D721Med (cell line): ENCODE measurements at regions not wholly inside any gene's neighbourhood (a gene's known extent, or its start where the extent isn't known, plus 50 kb on each side); places are given as distances from the start of the nearest gene placed in this dataset.
"Not testable (repeated sequence)": the region's sequence is repeated elsewhere in the genome, so short reads cannot be mapped to it uniquely, and the experiment has no call there.

Source experiments
- DNase-seq: peaks from one replicate; pipeline ENCODE4 v3.0.0; 2011; ENCODE audit warnings: low spot score; ENCODE audit not compliant: insufficient read length
- FAIRE-seq: peaks from 2 replicates; lab custom pipeline; 2011; peaks lifted over from hg19 to GRCh38; lab: Jason Lieb, UNC
- TF ChIP-seq, protein P1 (sequence below): IDR thresholded peaks from 2 replicates; pipeline ENCODE4 v1.5.1; 2012; ENCODE audit warnings: mild to moderate bottlenecking, control low read depth; ENCODE audit not compliant: insufficient read depth; ENCODE audit errors: missing control alignments

DNA sequence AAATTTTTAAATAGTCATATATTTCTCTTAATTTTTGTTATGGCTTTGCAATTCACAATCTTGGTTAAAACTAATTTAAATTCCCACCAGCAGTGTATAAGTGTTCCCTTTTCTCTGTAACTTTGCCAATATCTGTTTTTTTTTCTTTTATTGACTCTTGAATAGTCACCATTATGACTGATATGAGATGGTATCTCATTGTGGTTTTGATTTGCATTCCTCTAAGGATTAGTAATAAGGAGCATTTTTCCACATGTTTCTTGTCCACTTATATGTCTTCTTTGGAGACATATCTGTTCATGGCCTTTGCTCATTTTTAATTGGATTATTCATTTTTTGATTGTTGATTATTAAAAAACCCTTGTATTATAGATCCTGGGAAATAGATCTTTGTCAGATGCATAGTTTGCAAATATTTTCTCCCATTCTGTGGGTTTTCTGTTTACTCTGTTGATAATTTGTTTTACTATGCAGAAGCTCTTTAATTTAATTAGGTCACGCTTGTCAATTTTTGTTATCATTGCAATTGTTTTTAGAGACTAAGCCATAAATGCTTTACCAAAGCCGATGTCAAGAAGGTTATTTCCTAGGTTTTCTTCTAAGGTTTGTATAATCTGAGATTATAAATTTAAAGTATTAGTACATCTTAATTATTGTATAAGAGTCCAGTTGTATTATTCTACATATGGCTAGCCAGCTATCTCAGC, 610.9 kb downstream of the CHSY3 start:
- FAIRE-seq (no peak), DNase-seq (no peak)
- TF ChIP-seq, protein P1, sequence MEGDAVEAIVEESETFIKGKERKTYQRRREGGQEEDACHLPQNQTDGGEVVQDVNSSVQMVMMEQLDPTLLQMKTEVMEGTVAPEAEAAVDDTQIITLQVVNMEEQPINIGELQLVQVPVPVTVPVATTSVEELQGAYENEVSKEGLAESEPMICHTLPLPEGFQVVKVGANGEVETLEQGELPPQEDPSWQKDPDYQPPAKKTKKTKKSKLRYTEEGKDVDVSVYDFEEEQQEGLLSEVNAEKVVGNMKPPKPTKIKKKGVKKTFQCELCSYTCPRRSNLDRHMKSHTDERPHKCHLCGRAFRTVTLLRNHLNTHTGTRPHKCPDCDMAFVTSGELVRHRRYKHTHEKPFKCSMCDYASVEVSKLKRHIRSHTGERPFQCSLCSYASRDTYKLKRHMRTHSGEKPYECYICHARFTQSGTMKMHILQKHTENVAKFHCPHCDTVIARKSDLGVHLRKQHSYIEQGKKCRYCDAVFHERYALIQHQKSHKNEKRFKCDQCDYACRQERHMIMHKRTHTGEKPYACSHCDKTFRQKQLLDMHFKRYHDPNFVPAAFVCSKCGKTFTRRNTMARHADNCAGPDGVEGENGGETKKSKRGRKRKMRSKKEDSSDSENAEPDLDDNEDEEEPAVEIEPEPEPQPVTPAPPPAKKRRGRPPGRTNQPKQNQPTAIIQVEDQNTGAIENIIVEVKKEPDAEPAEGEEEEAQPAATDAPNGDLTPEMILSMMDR = no peak

DNA sequence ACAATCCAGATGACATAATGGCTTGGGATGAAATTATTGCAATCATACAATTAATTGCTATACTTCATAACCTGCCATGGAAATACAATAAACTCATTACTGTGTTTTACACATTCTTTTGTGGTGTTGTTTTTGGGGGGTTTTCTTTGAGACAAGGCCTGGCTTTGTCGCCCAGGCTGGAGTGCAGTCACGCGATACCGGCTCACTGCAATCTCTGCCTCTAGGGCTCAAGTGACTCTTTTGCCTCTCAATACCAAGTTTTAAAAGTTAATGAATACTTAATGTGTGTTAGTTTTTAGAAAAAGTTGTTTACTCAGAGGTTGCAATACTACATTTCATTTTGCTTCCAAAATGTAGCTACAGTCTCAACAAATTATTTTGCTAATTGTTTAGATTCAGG, 598.4 kb downstream of the CHSY3 start:
- FAIRE-seq = no peak
- TF ChIP-seq, protein P1 = no peak

DNA sequence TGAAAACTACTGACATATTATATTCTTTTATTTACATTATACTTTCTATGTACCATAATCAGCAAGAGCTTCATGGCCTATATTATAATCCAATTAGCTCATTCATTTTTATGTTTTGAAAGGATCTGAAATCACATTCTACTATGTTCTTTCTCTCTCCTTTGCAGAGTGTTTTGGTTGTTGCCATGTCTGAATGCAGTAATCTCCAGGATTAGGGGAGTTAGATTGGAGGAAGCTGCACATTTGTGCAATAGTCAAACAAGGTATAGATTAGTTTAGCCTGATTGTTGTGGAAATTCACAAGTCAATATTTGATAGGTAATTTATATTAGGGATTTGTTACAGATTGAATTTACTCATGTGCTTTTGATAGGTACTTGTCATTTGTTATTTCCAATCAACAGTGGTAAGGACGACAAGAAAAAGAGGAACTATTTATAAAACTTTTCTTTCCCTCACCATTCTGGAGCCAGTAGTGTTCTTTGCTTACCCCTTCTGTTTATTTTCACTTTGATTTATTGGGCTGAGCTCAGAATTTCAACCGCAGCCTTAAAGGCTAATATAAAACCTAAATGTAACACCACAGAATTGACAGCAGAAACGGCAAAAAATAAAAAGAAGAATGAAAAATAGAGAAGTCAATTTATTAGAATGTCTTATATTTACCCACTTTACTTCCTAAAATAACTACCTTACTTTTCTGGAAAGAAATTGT, 597.0 kb downstream of the CHSY3 start:
- FAIRE-seq = peak; percentile 56
- no peak for DNase-seq

More for the DNA sequence above, 598.4 kb downstream of the CHSY3 start:
- DNase-seq = no peak

DNA sequence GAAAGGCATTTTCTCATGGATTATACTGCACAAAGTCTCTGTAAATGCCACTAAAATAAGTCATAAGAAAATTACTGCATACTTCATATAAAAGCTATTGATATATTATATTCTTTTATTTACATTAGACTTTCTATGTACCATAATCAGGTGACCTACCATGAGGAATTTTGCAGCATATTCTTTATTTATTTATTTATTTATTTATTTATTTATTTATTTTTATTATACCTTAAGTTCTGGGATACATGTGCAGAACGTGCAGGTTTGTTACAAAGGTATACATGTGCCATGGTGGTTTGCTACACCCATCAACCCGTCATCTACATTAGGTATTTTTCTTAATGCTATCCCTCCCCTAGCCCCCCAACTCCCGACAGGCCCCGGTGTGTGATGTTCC, 596.2 kb downstream of the CHSY3 start:
- not testable (repeated sequence) for FAIRE-seq, DNase-seq

More for the DNA sequence above, 597.0 kb downstream of the CHSY3 start:
- TF ChIP-seq, protein P1 = no peak

DNA sequence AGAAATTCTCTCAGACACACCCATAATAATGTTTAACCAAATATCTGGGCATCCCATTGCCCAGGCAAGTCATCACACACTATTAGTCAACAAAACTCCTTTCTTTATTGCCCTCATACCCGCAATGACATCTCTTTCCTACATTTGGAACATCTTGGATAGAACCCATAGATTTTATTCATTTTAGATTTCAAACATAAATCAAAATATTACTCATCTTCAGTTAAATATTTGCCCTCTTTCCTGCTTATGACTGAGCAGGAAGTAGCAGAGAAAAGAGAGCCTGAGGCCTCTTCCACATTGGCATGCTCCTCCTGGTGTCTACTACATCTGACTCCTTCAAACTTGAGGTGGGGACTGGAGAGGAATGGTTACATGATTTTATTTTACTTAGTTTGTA, 592.0 kb downstream of the CHSY3 start:
- DNase-seq (no peak), FAIRE-seq (no peak)
- TF ChIP-seq, protein P1 = no peak

DNA sequence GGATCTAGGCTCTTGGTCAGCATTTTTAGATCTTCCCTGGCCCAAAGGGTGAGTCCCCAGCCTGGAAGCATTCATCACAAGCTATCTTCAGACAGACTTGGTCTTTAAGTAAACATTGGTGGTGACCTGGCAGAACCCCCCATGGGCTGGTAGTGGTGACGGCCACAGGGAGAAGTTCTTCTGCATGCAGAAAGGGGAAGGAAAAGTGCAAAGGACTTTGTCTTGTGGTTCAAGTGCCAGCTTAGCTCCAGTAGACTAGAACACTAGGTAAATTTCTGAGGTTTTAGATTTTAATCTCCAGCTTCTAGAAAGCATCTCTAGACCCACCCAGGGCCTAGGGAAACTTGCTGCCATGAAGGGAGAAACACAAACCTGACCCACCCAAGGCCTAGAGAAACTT, 584.0 kb downstream of the CHSY3 start:
- DNase-seq (no peak), FAIRE-seq (no peak)
- TF ChIP-seq, protein P1 = no peak

DNA sequence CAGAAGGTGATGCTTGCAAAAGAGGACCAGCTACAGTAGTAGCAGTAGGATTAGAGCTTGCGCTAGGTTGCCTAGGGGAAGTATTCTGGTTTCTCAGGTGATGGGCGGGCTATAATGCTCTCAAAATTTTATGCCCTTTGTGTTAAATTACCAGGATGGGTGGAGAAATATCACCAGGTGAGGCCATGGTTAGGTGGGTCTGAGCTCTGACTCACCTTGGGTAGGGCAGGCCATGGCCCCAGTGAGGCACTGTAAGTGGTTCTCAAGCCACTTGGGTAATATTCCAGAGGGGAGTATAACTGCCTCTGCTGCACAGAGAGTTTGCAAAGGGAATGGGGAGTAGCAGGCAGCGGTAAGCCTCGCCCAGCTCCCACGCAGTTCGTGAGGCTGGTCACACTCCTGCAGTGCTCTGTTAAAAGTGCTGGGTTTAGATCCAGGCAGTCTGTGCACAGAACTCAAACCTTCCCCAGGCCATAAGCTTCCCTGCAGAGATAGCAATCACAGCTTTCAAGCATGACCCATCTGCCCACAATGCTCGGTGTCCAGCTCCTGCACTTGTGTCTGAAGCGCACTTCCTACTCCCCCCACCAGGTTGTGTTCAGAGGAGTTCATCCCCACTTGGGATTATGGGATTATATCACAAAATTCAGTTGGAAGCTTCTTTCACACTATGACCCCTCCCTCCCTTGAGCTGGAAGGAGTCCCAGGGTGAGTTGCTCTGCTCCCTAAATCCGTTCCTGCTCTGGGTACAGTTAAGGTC, 575.0 kb downstream of the CHSY3 start:
- TF ChIP-seq, protein P1 = no peak
- FAIRE-seq (no peak), DNase-seq (no peak)
